Right atrium auricular region (tissue), 2 donors: ENCODE measurements at regions not wholly inside any gene's neighbourhood (a gene's known extent, or its start where the extent isn't known, plus 50 kb on each side); places are given as distances from the start of the nearest gene placed in this dataset.

Experiments used
- DNase-seq: peaks from one replicate; pipeline ENCODE4 v3.0.0-alpha.2; 2019; ENCODE audit warnings: low spot score
- H3K27ac ChIP-seq, 2 donors: fragments of 200-600 bp; sonication (generic); 1 replicate in 1 of 2; 2 replicates in 1 of 2; pipeline ENCODE4 v1.5.1; 2016 to 2019
- H3K27me3 ChIP-seq, 2 donors: fragments of 200-600 bp; sonication (generic); one replicate each; pipeline versions ENCODE4 v1.5.1 to v1.6.0; 2017 to 2019
- H3K36me3 ChIP-seq: fragments of 200-600 bp; sonication (generic); one replicate; pipeline ENCODE4 v1.5.1; 2016
- H3K4me1 ChIP-seq, 2 donors: fragments of 200-600 bp; sonication (generic); one replicate each; pipeline versions ENCODE4 v1.5.1 to v1.6.0; 2017 to 2019
- H3K4me3 ChIP-seq, 2 donors: fragments of 200-600 bp; sonication (generic); 1 replicate in 1 of 2; 2 replicates in 1 of 2; pipeline ENCODE4 v1.5.1; 2017 to 2019; ENCODE audit warnings: mild to moderate bottlenecking in 1 of 2, moderate library complexity in 1 of 2
- H3K9me3 ChIP-seq, 2 donors: fragments of 200-600 bp; sonication (generic); one replicate each; pipeline ENCODE4 v1.5.1; 2019
- TF ChIP-seq, protein P1 (sequence below), 2 donors: fragments of 200-600 bp; sonication (generic); IDR thresholded peaks; one replicate each; pipeline ENCODE4 v1.5.1; 2019; ENCODE audit warnings: antibody characterized with exemption in 2 of 2

DNA sequence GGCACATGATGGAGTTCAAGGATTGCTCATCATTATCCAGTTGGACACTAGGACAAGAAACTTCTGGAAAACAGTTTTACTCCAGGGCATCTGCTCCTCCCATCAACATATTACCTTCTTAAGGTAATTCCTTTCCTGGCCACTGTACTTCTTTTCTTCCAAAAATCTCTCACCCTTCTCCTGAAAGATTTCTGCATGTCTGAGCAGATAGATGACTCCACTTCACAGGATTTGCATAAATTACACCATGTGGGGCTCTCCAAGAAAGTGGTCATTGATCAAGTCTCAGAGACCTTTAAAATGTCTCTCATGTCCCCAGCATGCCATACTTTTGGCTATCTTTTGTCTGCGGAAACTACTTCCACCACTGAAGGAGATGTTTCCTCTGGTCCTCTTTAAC is 103.2 kb upstream of the TNFAIP3 start:
- Histone ChIP-seq H3K9me3 (peaks cover 0 to 11% of the 10 kb centered on the region in 2 donors), H3K36me3 (no peaks in the 10 kb centered on the region), H3K27ac (no peak overlapping the region), H3K4me1 (no peaks in the 10 kb centered on the region), H3K4me3 (no peak overlapping the region), H3K27me3 (no peaks in the 10 kb centered on the region)
- no peak for DNase-seq
- TF ChIP-seq, protein P1, sequence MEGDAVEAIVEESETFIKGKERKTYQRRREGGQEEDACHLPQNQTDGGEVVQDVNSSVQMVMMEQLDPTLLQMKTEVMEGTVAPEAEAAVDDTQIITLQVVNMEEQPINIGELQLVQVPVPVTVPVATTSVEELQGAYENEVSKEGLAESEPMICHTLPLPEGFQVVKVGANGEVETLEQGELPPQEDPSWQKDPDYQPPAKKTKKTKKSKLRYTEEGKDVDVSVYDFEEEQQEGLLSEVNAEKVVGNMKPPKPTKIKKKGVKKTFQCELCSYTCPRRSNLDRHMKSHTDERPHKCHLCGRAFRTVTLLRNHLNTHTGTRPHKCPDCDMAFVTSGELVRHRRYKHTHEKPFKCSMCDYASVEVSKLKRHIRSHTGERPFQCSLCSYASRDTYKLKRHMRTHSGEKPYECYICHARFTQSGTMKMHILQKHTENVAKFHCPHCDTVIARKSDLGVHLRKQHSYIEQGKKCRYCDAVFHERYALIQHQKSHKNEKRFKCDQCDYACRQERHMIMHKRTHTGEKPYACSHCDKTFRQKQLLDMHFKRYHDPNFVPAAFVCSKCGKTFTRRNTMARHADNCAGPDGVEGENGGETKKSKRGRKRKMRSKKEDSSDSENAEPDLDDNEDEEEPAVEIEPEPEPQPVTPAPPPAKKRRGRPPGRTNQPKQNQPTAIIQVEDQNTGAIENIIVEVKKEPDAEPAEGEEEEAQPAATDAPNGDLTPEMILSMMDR (IDR thresholded peaks at IDR 0.05), result no peak

DNA sequence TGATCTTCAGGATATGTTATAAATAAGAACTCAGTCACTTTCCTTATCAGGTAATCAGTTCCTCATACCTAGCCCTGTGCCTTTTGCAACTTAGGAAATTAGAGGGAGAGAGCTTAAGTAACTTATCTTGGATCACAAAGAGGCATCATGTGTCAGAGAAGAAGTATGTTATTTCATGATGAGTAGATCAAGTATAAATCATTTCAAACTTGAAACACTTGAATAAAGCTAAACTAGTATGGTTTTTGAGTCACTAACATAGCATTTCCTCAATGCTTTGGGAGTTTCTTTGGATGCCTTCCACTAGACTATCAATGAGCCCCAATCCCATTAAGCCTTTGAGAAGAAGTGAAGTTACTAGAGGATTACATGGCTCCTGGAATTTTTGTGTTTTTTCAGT is 102.6 kb upstream of the TNFAIP3 start:
- Histone ChIP-seq H3K27ac (no peak overlapping the region), H3K27me3 (no peaks in the 10 kb centered on the region), H3K9me3 (peaks cover 0 to 11% of the 10 kb centered on the region in 2 donors), H3K4me3 (no peak overlapping the region), H3K36me3 (no peaks in the 10 kb centered on the region), H3K4me1 (no peaks in the 10 kb centered on the region)
- TF ChIP-seq, protein P1 (IDR thresholded peaks at IDR 0.05), result no peak
- DNase-seq, result no peak

DNA sequence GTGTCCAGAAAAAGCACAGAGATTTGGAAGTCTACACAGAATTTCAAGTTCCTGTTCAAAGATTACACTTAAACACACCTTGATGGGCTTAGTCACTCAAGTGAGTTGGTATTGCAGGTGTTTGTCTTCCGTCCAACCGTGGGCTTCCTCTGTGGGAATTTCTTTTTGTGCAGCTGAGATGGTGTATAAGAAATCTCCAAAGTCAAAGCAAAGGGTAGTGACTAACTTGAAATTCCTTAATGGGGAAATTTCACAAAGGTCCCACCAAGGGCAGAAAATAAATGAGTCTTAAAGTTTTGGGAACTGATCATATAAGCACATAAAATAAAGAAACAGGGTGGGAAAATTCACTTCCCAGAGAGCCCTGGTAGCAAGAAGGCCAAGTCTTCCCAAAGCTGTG is 102.0 kb upstream of the TNFAIP3 start:
- no peaks in the 10 kb centered on the region for H3K27me3 ChIP-seq
- peaks cover 0 to 11% of the 10 kb centered on the region in 2 donors for H3K9me3 ChIP-seq
- no peak overlapping the region for H3K27ac ChIP-seq
- DNase-seq, result no peak
- TF ChIP-seq, protein P1 (IDR thresholded peaks at IDR 0.05), result no peak
- H3K4me3 ChIP-seq, result no peak overlapping the region
- H3K36me3 ChIP-seq, result no peaks in the 10 kb centered on the region
- H3K4me1 ChIP-seq, result no peaks in the 10 kb centered on the region

DNA sequence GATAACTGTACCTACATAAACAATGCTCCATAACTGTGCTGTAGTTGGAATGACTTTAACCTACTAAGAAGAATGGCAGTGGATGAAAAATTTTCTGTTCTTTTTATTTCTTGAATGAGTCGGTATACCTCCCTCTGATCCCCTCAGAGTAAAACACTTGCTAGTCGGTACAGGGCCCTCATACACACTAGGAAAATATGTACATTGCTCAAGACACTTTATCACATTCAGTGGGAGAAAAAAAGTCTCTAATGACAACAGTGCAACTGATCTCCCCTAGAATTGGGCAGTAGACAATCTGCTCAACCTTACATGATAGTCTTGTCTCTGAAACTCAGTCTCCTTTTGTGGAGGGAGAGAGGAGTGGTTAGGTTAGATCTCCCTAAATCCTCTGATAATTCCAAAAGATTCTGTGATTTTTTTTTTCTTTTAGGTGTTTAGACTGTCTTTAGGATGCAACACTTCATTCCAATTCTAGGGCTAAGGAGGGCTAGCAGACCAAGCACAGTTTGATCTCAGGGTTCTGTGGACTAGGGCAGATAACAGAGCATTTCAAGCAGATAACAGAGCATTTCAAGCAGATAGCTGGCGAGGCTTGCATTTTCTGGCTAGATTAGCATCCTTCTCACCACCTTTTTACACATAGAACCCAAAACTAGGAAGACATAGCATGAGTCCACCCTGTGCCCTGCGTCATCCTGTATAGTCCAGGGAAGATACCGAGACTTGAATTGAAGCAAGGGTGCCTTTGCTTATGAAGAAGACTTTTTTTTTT is 100.3 kb upstream of the TNFAIP3 start:
- no peak overlapping the region for H3K4me3 ChIP-seq
- H3K36me3 ChIP-seq, result no peaks in the 10 kb centered on the region
- no peaks in the 10 kb centered on the region for H3K4me1 ChIP-seq
- TF ChIP-seq, protein P1 (IDR thresholded peaks at IDR 0.05), result no peak
- no peak for DNase-seq
- no peaks in the 10 kb centered on the region for H3K27me3 ChIP-seq
- H3K9me3 ChIP-seq, result peaks cover 0 to 11% of the 10 kb centered on the region in 2 donors
- H3K27ac ChIP-seq, result no peak overlapping the region

DNA sequence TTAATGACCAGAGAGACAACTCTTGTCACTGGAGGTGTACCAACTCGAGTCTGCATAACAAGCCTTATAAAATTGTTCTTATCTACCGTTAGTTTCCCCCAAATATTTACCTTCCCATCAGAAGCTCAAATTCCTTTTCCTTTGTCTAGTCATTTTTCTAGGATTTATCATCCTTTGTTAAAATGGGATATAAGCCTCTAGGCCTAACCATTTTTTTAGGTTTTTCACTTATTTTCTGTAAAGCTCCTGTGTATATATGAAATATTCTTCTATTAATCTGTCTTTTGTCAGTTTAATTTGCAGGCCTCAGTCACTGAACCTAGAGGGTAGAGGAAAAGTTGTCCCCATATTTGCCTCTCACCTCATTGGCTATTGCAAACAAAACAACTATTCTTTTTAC is 99.6 kb upstream of the TNFAIP3 start:
- no peaks in the 10 kb centered on the region for H3K36me3 ChIP-seq
- H3K4me1 ChIP-seq, result no peaks in the 10 kb centered on the region
- H3K27ac ChIP-seq, result no peak overlapping the region
- H3K4me3 ChIP-seq, result no peak overlapping the region
- no peaks in the 10 kb centered on the region for H3K27me3 ChIP-seq
- peaks cover 0 to 11% of the 10 kb centered on the region in 2 donors for H3K9me3 ChIP-seq
- DNase-seq, result no peak
- TF ChIP-seq, protein P1 (IDR thresholded peaks at IDR 0.05), result no peak
